Activated CD4-positive, alpha-beta T cell treated with anti-CD3 and anti-CD28 coated beads for 36 hours (primary cell): ENCODE measurements at regions not wholly inside any gene's neighbourhood (a gene's known extent, or its start where the extent isn't known, plus 50 kb on each side); places are given as distances from the start of the nearest gene placed in this dataset.

Experiments used
- ATAC-seq: fragments of 200-7000 bp; cut with Tn5 transposase; one replicate; pipeline ENCODE4 v1.10.0; 2021; ENCODE audit warnings: mild to moderate bottlenecking, moderate library complexity
- CTCF ChIA-PET: fragments of 350-600 bp; sonication (Branson Sonifier 250); formaldehyde crosslinking; loops from one replicate; lab custom pipeline; 2021; ENCODE audit warnings: antibody characterized with exemption; lab: Charles Lee
- POLR2A ChIA-PET: fragments of 350-600 bp; sonication (Branson Sonifier 250); formaldehyde crosslinking; loops from one replicate; lab custom pipeline; 2021; ENCODE audit warnings: antibody characterized with exemption, inconsistent platforms; lab: Charles Lee
- DNase-seq: peaks from one replicate; pipeline ENCODE4 v3.0.0-alpha.2; 2020
- H3K27ac Mint-ChIP-seq: one replicate; pipeline ENCODE4 v1.8.0; 2021; ENCODE audit warnings: mixed read lengths
- H3K27me3 Mint-ChIP-seq: one replicate; pipeline ENCODE4 v1.8.0; 2021; ENCODE audit warnings: mixed read lengths
- H3K36me3 Mint-ChIP-seq: one replicate; pipeline ENCODE4 v1.8.0; 2021; ENCODE audit warnings: low read depth, mixed read lengths
- H3K4me1 Mint-ChIP-seq: one replicate; pipeline ENCODE4 v1.8.0; 2021; ENCODE audit warnings: mixed read lengths
- H3K4me3 Mint-ChIP-seq: one replicate; pipeline ENCODE4 v1.8.0; 2021; ENCODE audit warnings: mild to moderate bottlenecking, moderate library complexity, mixed read lengths
- H3K9me3 Mint-ChIP-seq: one replicate; pipeline ENCODE4 v1.8.0; 2021; ENCODE audit warnings: low read depth, mixed read lengths
- intact Hi-C, 2 experiments: fragments of 100-400 bp; cut with DNase I in 1 of 2; cut with micrococcal nuclease in 1 of 2; formaldehyde crosslinking; loops; one replicate each; pipeline versions ENCODE4 v1.14.2 to v1.15.1; 2022 to 2024; cut with DNase I, micrococcal nuclease

DNA sequence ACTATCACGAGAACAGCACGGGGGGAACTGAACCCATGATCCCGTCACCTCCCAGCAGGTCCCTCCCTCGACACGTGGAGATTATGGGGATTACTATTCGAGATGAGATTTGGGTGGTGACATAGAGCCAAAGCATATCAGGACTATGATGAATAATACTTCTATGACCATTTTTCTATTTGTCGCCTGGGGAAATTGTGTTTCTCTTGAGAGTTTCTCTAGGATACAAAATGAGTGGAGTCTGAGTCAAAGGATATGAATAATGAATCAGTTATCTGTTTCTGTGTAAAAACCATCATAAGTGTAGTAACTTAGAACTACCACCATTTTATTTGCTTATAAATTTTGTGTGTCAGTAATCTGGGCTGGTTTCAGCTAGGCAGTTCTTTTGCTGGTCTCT, 533.0 kb upstream of the ARX start:
- Mint-ChIP-seq H3K4me1 (no peaks in the 10 kb centered on the region), H3K36me3 (no peaks in the 10 kb centered on the region), H3K9me3 (no peaks in the 10 kb centered on the region), H3K27me3 (no peaks in the 10 kb centered on the region), H3K27ac (no peak overlapping the region), H3K4me3 (no peak overlapping the region)
- DNase-seq (no peak), ATAC-seq (no peak)
- intact Hi-C loops = no loop called here
- ChIA-PET CTCF (no interaction called here), POLR2A (no interaction called here)

DNA sequence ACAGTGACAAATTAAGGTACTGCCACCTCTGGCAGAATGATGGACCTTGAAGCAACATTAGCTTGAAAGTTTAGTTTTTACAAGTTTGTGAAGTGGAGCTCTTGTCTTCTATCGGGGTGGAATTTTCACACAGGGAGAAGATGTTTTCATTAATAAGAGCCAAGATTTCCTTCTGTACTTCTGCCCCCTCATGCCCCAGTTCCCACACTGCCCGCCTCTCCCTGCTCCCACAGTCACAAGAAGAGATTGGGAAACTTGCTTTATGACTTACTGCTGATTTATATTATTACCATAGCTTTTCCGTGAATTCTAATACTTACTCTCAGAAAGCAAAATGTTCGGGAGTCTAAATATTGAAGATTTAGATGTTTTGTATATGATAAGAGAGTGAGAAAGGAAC, 539.8 kb upstream of the ARX start:
- DNase-seq (no peak), ATAC-seq (no peak)
- H3K4me3 Mint-ChIP-seq = no peak overlapping the region
- H3K27me3 Mint-ChIP-seq = no peaks in the 10 kb centered on the region
- ChIA-PET CTCF (interaction anchor here (0.8 kb wide), 1 partner anchor 39 kb away, joined by 3 read pairs; no protein-coding TSS in a partner anchor), POLR2A (no interaction called here)
- H3K4me1 Mint-ChIP-seq = no peaks in the 10 kb centered on the region
- H3K9me3 Mint-ChIP-seq = no peaks in the 10 kb centered on the region
- no peak overlapping the region for H3K27ac Mint-ChIP-seq
- no peaks in the 10 kb centered on the region for H3K36me3 Mint-ChIP-seq
- intact Hi-C loops = no loop called here

DNA sequence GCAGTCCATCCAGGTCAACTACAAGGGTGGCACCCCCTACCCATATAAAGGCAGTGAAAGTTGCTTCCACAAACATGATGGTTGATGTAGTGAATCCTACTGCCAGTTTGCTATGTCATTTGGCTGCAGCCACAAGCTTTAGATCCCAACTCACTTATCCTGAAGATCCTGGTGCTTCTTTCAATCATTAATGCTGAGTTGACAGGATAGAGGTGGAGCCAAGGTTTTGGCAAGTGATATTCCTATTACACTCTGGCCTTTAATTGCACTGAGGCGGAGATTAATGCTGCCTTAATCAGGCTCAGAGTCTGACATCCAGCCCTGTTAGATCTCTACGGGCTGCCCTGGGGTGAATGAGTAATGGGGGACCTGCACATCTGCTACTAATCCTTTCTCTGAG, 542.4 kb upstream of the ARX start:
- no peak for DNase-seq
- ATAC-seq = no peak
- Mint-ChIP-seq H3K27me3 (no peaks in the 10 kb centered on the region), H3K4me1 (no peaks in the 10 kb centered on the region), H3K36me3 (no peaks in the 10 kb centered on the region), H3K27ac (no peak overlapping the region), H3K4me3 (no peak overlapping the region), H3K9me3 (peaks cover 3% of the 10 kb centered on the region)
- CTCF ChIA-PET = no interaction called here
- intact Hi-C loops = no loop called here
- POLR2A ChIA-PET = no interaction called here

DNA sequence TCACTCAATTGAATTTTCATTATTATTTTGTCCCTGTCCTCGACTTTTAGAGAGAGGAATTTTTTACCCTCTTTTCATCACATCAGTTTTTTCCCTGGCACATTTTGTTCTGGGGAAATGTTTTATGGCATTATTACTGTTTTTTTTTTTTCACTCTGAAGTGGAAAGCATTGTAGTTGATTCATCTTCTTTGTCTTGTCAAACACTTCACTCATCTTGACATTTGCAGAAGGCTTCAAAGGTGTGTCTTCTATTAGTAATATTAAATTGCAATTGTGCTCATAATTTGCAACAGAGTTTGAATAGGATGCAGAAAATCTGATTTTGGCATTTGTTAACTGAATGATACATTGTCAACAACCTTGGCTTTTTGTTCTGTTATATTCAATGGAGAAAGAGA, 545.4 kb upstream of the ARX start:
- intact Hi-C loops = no loop called here
- Mint-ChIP-seq H3K36me3 (no peaks in the 10 kb centered on the region), H3K9me3 (peaks cover 3% of the 10 kb centered on the region), H3K27me3 (no peaks in the 10 kb centered on the region), H3K4me3 (no peak overlapping the region), H3K27ac (no peak overlapping the region), H3K4me1 (no peaks in the 10 kb centered on the region)
- ATAC-seq (no peak), DNase-seq (no peak)
- CTCF ChIA-PET = no interaction called here
- POLR2A ChIA-PET = no interaction called here

DNA sequence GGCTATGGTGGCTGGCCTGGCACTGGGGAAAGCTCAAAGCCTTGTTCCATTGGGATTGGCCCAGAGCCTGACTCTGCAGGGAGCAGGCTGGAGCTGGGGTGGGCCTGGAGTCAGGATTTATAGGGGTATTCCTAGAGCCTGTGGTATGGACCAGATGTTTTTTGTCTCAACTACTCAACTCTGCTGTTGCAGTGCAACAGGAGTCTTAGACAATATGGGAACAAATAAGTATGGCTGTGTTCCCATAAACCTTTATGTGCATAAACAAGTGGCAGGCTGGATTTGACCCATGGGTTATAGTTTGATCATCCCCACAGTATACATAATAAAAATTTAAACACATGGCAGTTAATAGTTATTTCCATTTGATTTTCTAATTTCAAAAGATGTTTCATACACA, 557.9 kb upstream of the ARX start:
- no peaks in the 10 kb centered on the region for H3K4me1 Mint-ChIP-seq
- ChIA-PET POLR2A (no interaction called here), CTCF (no interaction called here)
- DNase-seq (no peak), ATAC-seq (no peak)
- no peaks in the 10 kb centered on the region for H3K36me3 Mint-ChIP-seq
- intact Hi-C loops = no loop called here
- no peak overlapping the region for H3K27ac Mint-ChIP-seq
- no peaks in the 10 kb centered on the region for H3K27me3 Mint-ChIP-seq
- H3K9me3 Mint-ChIP-seq = peaks cover 2% of the 10 kb centered on the region
- H3K4me3 Mint-ChIP-seq = no peak overlapping the region

DNA sequence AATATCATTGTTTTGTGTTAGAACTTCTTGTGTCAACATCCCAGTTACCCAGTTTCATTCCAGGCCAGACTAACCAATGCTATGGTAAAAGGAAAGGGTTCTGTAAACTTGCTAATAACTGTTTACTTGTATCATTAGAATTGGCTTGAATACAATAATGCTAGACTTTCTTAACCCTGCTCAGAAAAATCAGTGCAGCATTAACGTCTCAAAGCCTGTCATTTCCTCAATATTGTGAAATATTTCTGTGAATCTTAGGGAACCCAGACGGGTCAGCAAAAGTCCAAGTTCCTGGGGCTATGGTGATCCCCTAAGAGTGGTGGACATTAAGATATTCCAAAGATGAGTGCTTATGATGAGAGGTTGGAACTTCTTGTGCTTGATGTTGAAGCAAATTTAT, 541.2 kb upstream of the MAGEB18 start:
- H3K36me3 Mint-ChIP-seq = no peaks in the 10 kb centered on the region
- ChIA-PET POLR2A (no interaction called here), CTCF (no interaction called here)
- no peak overlapping the region for H3K27ac Mint-ChIP-seq
- DNase-seq (no peak), ATAC-seq (no peak)
- H3K9me3 Mint-ChIP-seq = no peaks in the 10 kb centered on the region
- H3K4me1 Mint-ChIP-seq = no peaks in the 10 kb centered on the region
- no peak overlapping the region for H3K4me3 Mint-ChIP-seq
- H3K27me3 Mint-ChIP-seq = no peaks in the 10 kb centered on the region
- intact Hi-C loops = no loop called here

DNA sequence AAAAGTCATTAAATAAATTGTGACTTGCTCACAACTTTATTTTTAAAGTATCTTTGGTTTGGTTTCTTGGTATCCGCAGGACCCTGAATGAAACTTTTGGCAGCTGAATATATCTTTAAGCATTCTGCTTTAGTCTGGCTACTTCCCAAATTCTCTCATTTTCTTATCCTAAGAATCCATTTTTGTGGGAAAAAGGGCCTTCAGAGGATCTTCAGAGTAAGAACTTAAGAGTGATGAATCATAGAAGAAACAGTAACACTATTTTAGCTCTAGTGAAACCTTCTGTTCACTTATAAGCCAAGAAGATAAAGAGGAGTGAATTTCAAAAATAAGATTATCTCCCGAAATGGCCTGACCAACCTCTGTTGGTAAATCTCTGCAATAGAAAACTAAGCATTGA, 540.6 kb upstream of the MAGEB18 start:
- ATAC-seq (no peak), DNase-seq (no peak)
- H3K4me1 Mint-ChIP-seq = no peaks in the 10 kb centered on the region
- no peaks in the 10 kb centered on the region for H3K9me3 Mint-ChIP-seq
- no peaks in the 10 kb centered on the region for H3K36me3 Mint-ChIP-seq
- H3K4me3 Mint-ChIP-seq = no peak overlapping the region
- H3K27ac Mint-ChIP-seq = no peak overlapping the region
- intact Hi-C loops = no loop called here
- ChIA-PET CTCF (no interaction called here), POLR2A (no interaction called here)
- H3K27me3 Mint-ChIP-seq = no peaks in the 10 kb centered on the region

DNA sequence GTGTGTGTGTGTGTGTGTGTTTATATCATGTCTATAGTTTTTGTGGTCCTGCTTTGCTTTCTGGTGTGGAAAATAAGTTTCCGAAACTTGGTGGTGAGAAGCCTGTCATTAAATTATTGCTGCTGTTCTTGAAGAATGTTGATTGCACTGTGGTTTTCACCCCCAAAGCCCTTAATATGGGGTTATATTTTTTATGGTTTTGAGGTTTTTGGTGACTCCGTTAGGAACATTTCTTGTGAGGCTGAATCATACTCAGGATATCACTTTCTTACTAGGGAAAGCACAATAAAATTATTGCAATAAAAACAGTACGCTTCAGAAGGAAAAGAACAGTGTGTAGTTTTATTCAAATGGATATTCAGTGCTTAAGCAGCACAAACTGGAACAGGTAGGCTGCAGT, 539.1 kb upstream of the MAGEB18 start:
- Mint-ChIP-seq H3K4me1 (no peaks in the 10 kb centered on the region), H3K4me3 (no peak overlapping the region), H3K36me3 (no peaks in the 10 kb centered on the region), H3K9me3 (no peaks in the 10 kb centered on the region), H3K27me3 (no peaks in the 10 kb centered on the region), H3K27ac (no peak overlapping the region)
- no peak for ATAC-seq
- DNase-seq = no peak
- intact Hi-C loops = no loop called here
- ChIA-PET POLR2A (no interaction called here), CTCF (no interaction called here)

DNA sequence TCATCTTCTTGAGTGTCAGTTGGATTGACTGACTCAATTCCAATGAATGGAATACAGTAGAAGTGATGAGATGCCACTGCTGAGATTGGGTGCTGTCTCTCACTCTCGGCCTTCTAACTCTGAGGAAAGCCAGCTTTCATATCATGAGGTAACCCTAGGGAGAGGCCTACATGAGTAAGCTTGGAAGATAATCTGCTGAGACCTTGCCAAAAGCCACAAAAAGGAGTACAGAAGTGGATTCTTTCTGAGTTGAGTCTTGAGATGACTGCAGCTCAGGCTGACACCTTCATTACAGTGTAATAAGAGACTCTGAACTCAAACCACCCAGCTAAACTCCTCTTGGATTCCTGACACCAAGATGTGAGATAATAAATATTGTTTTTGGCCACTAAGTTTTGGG, 537.4 kb upstream of the MAGEB18 start:
- ChIA-PET POLR2A (no interaction called here), CTCF (no interaction called here)
- no peak overlapping the region for H3K4me3 Mint-ChIP-seq

DNA sequence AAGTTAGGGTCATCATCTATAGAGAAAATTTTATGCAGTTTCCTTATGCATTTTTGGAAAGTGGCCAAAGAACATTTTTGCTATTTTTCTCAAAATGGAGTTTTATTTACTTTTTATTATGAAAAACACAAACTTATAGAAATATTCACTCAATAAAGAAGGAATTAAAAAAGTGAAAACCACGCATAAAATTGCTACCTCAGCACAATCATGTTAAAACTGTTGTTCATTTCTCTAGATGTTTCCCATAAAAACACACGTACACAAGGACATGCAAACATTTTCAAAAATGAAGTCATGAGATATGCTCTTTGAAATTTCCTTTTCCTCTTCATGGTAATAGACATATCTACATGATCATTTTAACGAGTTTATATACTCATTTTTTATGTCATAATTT, 536.8 kb upstream of the MAGEB18 start:
- Mint-ChIP-seq H3K4me3 (no peak overlapping the region), H3K27me3 (no peaks in the 10 kb centered on the region), H3K36me3 (no peaks in the 10 kb centered on the region), H3K4me1 (no peaks in the 10 kb centered on the region), H3K9me3 (no peaks in the 10 kb centered on the region), H3K27ac (no peak overlapping the region)
- POLR2A ChIA-PET = no interaction called here
- ATAC-seq (no peak), DNase-seq (no peak)
- CTCF ChIA-PET = no interaction called here
- intact Hi-C loops = no loop called here

More for the DNA sequence above, 537.4 kb upstream of the MAGEB18 start:
- Mint-ChIP-seq H3K4me1 (no peaks in the 10 kb centered on the region), H3K27ac (no peak overlapping the region), H3K27me3 (no peaks in the 10 kb centered on the region), H3K36me3 (no peaks in the 10 kb centered on the region), H3K9me3 (no peaks in the 10 kb centered on the region)
- intact Hi-C loops = no loop called here
- DNase-seq (no peak), ATAC-seq (no peak)

DNA sequence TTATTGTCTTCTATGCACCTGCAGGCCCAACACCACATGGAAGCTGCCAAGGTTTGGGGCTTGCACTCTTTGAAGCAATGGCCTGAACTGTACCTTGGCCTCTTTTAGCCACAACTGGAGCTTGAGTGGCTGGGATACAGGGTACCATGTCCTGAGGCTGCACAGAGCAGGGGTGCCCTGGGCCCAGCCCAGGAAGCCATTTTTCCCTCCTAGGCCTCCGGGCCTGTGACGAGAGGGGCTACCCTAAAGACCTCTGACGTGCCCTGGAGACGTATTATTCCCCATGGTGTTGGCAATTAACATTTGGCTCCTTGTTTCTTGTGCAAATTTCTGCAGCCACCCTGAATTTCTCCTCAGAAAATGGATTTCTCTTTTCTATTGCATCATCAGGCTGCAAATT, 519.9 kb upstream of the MAGEB18 start:
- ChIA-PET POLR2A (no interaction called here), CTCF (no interaction called here)
- Mint-ChIP-seq H3K27ac (no peak overlapping the region), H3K4me1 (no peaks in the 10 kb centered on the region), H3K9me3 (no peaks in the 10 kb centered on the region), H3K36me3 (no peaks in the 10 kb centered on the region), H3K4me3 (no peak overlapping the region), H3K27me3 (no peaks in the 10 kb centered on the region)
- ATAC-seq (no peak), DNase-seq (no peak)
- intact Hi-C loops = no loop called here

DNA sequence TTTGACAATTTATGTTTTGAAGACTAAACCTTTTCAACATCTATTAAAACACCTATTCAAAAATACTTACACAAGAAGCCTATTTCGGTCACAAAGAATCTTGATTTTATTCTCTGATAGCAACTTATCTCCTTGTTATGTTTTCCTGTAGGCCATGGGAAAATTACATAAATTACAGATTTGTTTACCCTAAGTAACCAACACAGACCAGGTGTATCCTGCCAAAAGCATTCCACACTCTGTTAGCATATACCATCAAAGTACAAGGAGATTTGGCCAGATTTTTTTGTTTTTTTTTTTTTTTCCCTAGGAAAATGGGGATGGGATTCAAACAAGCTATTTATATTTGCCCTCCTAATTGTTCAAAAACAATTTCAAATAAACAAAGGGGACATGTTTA, 497.9 kb upstream of the MAGEB18 start:
- ATAC-seq (no peak), DNase-seq (no peak)
- no peak overlapping the region for H3K27ac Mint-ChIP-seq
- no peaks in the 10 kb centered on the region for H3K27me3 Mint-ChIP-seq
- no peak overlapping the region for H3K4me3 Mint-ChIP-seq
- POLR2A ChIA-PET = no interaction called here
- no peaks in the 10 kb centered on the region for H3K36me3 Mint-ChIP-seq
- CTCF ChIA-PET = no interaction called here
- intact Hi-C loops = no loop called here
- H3K4me1 Mint-ChIP-seq = no peaks in the 10 kb centered on the region
- no peaks in the 10 kb centered on the region for H3K9me3 Mint-ChIP-seq

DNA sequence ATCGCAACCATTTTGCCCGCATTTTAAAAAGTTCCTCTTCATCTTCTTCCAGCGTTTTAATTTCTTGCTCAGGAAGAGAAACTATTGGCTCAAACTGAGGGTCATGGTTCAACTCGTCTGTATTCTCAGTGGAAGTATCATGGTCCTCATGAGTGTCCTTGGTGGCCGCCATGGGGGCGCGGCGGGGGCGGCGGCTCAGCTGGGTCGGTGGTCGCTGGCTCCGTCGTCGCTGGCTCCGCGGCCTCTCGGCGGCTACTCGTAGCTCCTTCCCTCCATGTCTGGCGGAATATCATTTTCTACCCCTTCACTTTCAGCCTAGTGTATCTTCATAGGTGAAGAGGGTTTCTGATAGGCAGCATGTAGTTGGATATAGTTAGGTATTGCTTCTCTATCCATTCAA, 492.0 kb upstream of the MAGEB18 start:
- Mint-ChIP-seq H3K27ac (no peak overlapping the region), H3K4me3 (no peak overlapping the region), H3K27me3 (no peaks in the 10 kb centered on the region), H3K4me1 (no peaks in the 10 kb centered on the region), H3K9me3 (no peaks in the 10 kb centered on the region), H3K36me3 (no peaks in the 10 kb centered on the region)
- ChIA-PET CTCF (no interaction called here), POLR2A (no interaction called here)
- ATAC-seq = no peak
- intact Hi-C loops = no loop called here
- DNase-seq = no peak
